ENCODE measurements at regions not wholly inside any gene's neighbourhood (a gene's known extent, or its start where the extent isn't known, plus 50 kb on each side); places are given as distances from the start of the nearest gene placed in this dataset.

DNA sequence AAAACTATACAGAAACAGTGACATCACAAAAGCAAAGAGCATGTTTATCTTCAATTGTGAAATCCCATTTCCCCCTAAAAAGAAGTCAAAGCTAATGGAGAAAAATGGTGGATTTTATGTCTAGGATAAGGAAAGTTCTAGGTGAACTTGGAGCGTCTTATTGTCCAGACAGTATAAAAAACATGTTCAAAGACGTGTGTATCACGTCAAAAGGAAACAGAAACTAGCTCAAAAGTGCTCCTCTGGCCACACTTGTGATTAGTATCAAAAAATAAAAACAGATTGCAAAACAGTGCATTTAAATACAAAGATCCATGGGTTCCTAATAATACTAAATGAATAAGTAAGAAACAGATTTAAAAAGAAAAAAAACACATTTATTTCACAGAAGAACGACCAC is 568.9 kb downstream of the ANXA1 start:
- H3K4me1 ChIP-seq (ENCODE audit: control insufficient read depth in 2 of 2, insufficient read depth in 2 of 2, low read length in 2 of 2), result no peaks in the 10 kb centered on the region
- CTCF ChIA-PET, result no interaction called here
- POLR2A ChIA-PET, result no interaction called here
- Mint-ChIP-seq H3K9me3 (ENCODE audit: insufficient read depth) (no peaks in the 10 kb centered on the region), H3K27ac (no peak overlapping the region), H3K4me3 (no peak overlapping the region), H3K4me1 (no peaks in the 10 kb centered on the region), H3K27me3 (no peaks in the 10 kb centered on the region)
- no CpG with 5 or more reads among the region's 4 CpGs for WGBS (ENCODE audit: insufficient coverage)
- TF ChIP-seq EZH2 (IDR thresholded peaks at IDR 0.05; ENCODE audit: borderline replicate concordance, insufficient read depth, low read depth, low read length, poor library complexity, severe bottlenecking), result no peak
- no peaks in the 10 kb centered on the region for H4K20me1 ChIP-seq (ENCODE audit: control insufficient read depth, insufficient read depth, low read length, poor library complexity, severe bottlenecking)
- H3K4me2 ChIP-seq (replicated peaks; ENCODE audit: low read depth, low read length, poor library complexity, severe bottlenecking), result no peak overlapping the region
- intact Hi-C loops (cut with micrococcal nuclease), result no loop called here
- no peak overlapping the region for H3K27ac ChIP-seq (ENCODE audit: low read length in 2 of 2)
- no peaks in the 10 kb centered on the region for H3K79me2 ChIP-seq (ENCODE audit: control insufficient read depth, insufficient read depth, low read length)
- no peaks in the 10 kb centered on the region for H3K36me3 ChIP-seq (replicated peaks in 1 of 2; ENCODE audit: control extremely low read depth in 1 of 2, control insufficient read depth in 1 of 2, extremely low read depth in 1 of 2, insufficient read depth in 2 of 2, low read length in 1 of 2)
- ATAC-seq (ENCODE audit: low read depth) (no peak), DNase-seq (no peak)
- H3K9me3 ChIP-seq (ENCODE audit: control extremely low read depth in 1 of 3, control insufficient read depth in 2 of 3, insufficient read depth in 1 of 3, low read length in 2 of 3), result no peaks in the 10 kb centered on the region
- no peak overlapping the region for H3K9ac ChIP-seq (ENCODE audit: low read length)
- no peak overlapping the region for H2AFZ ChIP-seq (ENCODE audit: insufficient read depth, low read depth, low read length, poor library complexity, severe bottlenecking)
- no peak overlapping the region for H3K4me3 ChIP-seq (ENCODE audit: control extremely low read depth in 1 of 5, extremely low read depth in 1 of 5, insufficient read depth in 1 of 5, low read depth in 2 of 5, low read length in 4 of 5)
- H3K27me3 ChIP-seq (replicated peaks in 1 of 4; ENCODE audit: control extremely low read depth in 1 of 4, control insufficient read depth in 3 of 4, insufficient read depth in 4 of 4, low read length in 3 of 4), result no peaks in the 10 kb centered on the region

DNA sequence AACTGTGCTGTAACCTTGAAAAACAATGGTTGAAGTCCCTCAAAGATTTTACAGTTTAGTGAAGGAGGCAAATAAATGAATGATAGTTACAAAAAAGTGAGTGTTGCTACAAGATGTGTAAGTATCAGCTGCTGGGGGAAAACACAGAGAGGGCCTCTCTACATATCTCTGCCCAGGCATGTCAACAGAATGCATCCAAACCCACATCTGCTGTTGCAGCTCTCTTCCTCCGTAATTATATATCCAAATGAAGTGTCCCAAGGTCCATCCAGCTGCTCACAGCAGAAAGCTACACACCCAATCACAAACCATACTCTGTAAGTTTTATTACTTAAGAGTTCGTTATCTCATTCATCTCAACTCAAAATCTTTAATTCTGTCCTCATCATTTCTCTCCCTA is 584.6 kb downstream of the ANXA1 start:
- H3K4me2 ChIP-seq (replicated peaks; ENCODE audit: low read depth, low read length, poor library complexity, severe bottlenecking), result no peak overlapping the region
- no peak overlapping the region for H3K4me3 Mint-ChIP-seq
- 100% methylated on average over 1 of the region's 2 CpGs for WGBS (ENCODE audit: insufficient coverage)

More for the DNA sequence above, 584.6 kb downstream of the ANXA1 start:
- Histone ChIP-seq H4K20me1 (ENCODE audit: control insufficient read depth, insufficient read depth, low read length, poor library complexity, severe bottlenecking) (no peaks in the 10 kb centered on the region), H3K27me3 (replicated peaks in 1 of 4; ENCODE audit: control extremely low read depth in 1 of 4, control insufficient read depth in 3 of 4, insufficient read depth in 4 of 4, low read length in 3 of 4) (no peaks in the 10 kb centered on the region), H3K27ac (ENCODE audit: low read length in 2 of 2) (no peak overlapping the region), H3K36me3 (replicated peaks in 1 of 2; ENCODE audit: control extremely low read depth in 1 of 2, control insufficient read depth in 1 of 2, extremely low read depth in 1 of 2, insufficient read depth in 2 of 2, low read length in 1 of 2) (no peaks in the 10 kb centered on the region), H3K4me3 (ENCODE audit: control extremely low read depth in 1 of 5, extremely low read depth in 1 of 5, insufficient read depth in 1 of 5, low read depth in 2 of 5, low read length in 4 of 5) (no peak overlapping the region), H3K9ac (ENCODE audit: low read length) (no peak overlapping the region), H3K9me3 (ENCODE audit: control extremely low read depth in 1 of 3, control insufficient read depth in 2 of 3, insufficient read depth in 1 of 3, low read length in 2 of 3) (no peaks in the 10 kb centered on the region), H3K4me1 (ENCODE audit: control insufficient read depth in 2 of 2, insufficient read depth in 2 of 2, low read length in 2 of 2) (no peaks in the 10 kb centered on the region), H3K79me2 (ENCODE audit: control insufficient read depth, insufficient read depth, low read length) (no peaks in the 10 kb centered on the region), H2AFZ (ENCODE audit: insufficient read depth, low read depth, low read length, poor library complexity, severe bottlenecking) (no peak overlapping the region)
- no peak for DNase-seq
- intact Hi-C loops (cut with micrococcal nuclease), result no loop called here
- ATAC-seq (ENCODE audit: low read depth), result no peak
- H3K27ac Mint-ChIP-seq, result no peak overlapping the region
- no peaks in the 10 kb centered on the region for H3K27me3 Mint-ChIP-seq
- TF ChIP-seq, protein P1, sequence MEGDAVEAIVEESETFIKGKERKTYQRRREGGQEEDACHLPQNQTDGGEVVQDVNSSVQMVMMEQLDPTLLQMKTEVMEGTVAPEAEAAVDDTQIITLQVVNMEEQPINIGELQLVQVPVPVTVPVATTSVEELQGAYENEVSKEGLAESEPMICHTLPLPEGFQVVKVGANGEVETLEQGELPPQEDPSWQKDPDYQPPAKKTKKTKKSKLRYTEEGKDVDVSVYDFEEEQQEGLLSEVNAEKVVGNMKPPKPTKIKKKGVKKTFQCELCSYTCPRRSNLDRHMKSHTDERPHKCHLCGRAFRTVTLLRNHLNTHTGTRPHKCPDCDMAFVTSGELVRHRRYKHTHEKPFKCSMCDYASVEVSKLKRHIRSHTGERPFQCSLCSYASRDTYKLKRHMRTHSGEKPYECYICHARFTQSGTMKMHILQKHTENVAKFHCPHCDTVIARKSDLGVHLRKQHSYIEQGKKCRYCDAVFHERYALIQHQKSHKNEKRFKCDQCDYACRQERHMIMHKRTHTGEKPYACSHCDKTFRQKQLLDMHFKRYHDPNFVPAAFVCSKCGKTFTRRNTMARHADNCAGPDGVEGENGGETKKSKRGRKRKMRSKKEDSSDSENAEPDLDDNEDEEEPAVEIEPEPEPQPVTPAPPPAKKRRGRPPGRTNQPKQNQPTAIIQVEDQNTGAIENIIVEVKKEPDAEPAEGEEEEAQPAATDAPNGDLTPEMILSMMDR (IDR thresholded peaks at IDR 0.05), result no peak
- no peak for TF ChIP-seq EZH2 (IDR thresholded peaks at IDR 0.05; ENCODE audit: borderline replicate concordance, insufficient read depth, low read depth, low read length, poor library complexity, severe bottlenecking)
- POLR2A ChIA-PET, result no interaction called here
- H3K4me1 Mint-ChIP-seq, result no peaks in the 10 kb centered on the region
- CTCF ChIA-PET, result no interaction called here
- H3K9me3 Mint-ChIP-seq (ENCODE audit: insufficient read depth), result peaks cover 2% of the 10 kb centered on the region
